SK-N-SH (cell line): ENCODE measurements at regions not wholly inside any gene's neighbourhood (a gene's known extent, or its start where the extent isn't known, plus 50 kb on each side); places are given as distances from the start of the nearest gene placed in this dataset.

Source experiments
- NRF1 ChIP-seq: IDR thresholded peaks from 2 replicates; pipeline ENCODE4 v1.6.1; 2012; ENCODE audit warnings: low read depth, mild to moderate bottlenecking, low read length
- SIN3A ChIP-seq: IDR thresholded peaks from 2 replicates; pipeline ENCODE4 v1.6.1; 2012; ENCODE audit warnings: low read depth, mild to moderate bottlenecking, low read length, moderate library complexity, borderline replicate concordance

GRCh38 chr5:87008751-87009560, 258.7 kb upstream of the RASA1 start:
- no peak for TF ChIP-seq SIN3A
- no peak for TF ChIP-seq NRF1
